ENCODE measurements at regions not wholly inside any gene's neighbourhood (a gene's known extent, or its start where the extent isn't known, plus 50 kb on each side); places are given as distances from the start of the nearest gene placed in this dataset.
"Not testable (repeated sequence)": the region's sequence is repeated elsewhere in the genome, so short reads cannot be mapped to it uniquely, and the experiment has no call there.

DNA sequence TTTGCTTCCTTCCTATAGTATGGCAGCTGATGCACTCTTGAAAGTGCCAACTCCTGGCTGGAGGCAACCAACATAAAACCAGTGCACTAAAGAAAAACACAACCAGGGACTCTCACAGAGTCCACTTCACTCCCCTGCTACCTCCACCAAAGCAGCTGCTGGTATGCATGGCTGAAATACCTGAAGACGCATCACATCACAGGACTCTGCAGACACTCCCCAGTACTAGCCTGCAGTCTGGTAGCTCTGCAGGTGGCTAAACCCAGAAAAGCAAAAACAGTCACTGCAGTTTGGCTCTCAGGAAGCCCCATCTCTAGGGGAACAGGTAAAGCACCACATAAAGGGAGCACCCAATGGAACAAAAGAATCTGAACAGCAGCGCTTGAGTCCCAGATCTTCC is 473.0 kb upstream of the SPTLC3 start:
- Histone ChIP-seq H3K4me3 (replicated peaks; ENCODE audit: low read depth, low read length) (no peak overlapping the region), H3K27me3 (replicated peaks; ENCODE audit: control insufficient read depth, insufficient read depth, low read length) (no peaks in the 10 kb centered on the region), H3K36me3 (ENCODE audit: control insufficient read depth, insufficient read depth, low read length) (no peaks in the 10 kb centered on the region)
- no peak for TF ChIP-seq CTCF (IDR thresholded peaks at IDR 0.05; ENCODE audit: insufficient read depth, low read length, poor library complexity, severe bottlenecking)
- no peak for DNase-seq (ENCODE audit: extremely low read depth, insufficient read length)

DNA sequence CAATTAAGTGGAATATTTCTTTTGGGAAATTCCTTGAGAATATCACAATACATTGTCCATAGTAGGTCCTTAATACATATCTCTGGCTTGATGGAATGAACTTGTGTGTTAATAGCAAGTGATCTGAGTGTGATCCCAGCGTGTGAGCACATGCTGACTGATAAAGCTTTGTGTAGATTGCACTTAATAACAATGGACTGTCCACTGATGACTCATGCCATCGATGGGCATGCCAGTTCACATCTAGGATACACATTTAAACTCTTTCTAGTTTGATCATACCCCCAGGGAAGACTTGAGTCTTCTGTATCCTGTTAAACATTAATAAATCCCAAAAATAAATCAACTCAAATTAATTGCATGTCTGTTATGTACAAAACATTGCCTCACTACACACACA is 454.3 kb upstream of the SPTLC3 start:
- TF ChIP-seq CTCF (IDR thresholded peaks at IDR 0.05; ENCODE audit: insufficient read depth, low read length, poor library complexity, severe bottlenecking) = no peak
- H3K4me3 ChIP-seq (replicated peaks; ENCODE audit: low read depth, low read length) = no peak overlapping the region
- DNase-seq (ENCODE audit: extremely low read depth, insufficient read length) = no peak
- no peaks in the 10 kb centered on the region for H3K36me3 ChIP-seq (ENCODE audit: control insufficient read depth, insufficient read depth, low read length)
- H3K27me3 ChIP-seq (replicated peaks; ENCODE audit: control insufficient read depth, insufficient read depth, low read length) = no peaks in the 10 kb centered on the region

DNA sequence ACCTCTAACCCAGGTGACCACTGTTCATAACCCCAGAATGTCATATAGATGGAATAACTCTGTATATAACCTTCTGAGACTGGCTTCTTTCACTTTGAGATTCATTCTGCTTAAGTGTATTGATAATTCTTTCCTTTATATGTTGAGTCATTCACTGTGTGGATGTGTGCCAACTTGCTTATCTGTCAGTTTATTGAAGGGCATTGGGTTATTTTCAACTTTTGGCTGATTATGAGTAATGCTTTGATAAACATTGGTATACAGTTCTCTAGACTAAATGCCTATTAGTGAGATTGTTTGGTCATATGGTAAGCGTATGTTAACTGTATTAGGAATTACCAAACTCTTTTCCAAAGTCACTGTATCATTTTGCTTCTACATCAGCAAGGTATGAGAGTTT is 453.4 kb upstream of the SPTLC3 start:
- Histone ChIP-seq H3K36me3 (ENCODE audit: control insufficient read depth, insufficient read depth, low read length) (no peaks in the 10 kb centered on the region), H3K4me3 (replicated peaks; ENCODE audit: low read depth, low read length) (no peak overlapping the region), H3K27me3 (replicated peaks; ENCODE audit: control insufficient read depth, insufficient read depth, low read length) (no peaks in the 10 kb centered on the region)
- no peak for DNase-seq (ENCODE audit: extremely low read depth, insufficient read length)
- TF ChIP-seq CTCF (IDR thresholded peaks at IDR 0.05; ENCODE audit: insufficient read depth, low read length, poor library complexity, severe bottlenecking) = no peak

GRCh38 chr20:12555849-12556248 is 452.9 kb upstream of the SPTLC3 start:
- not testable (repeated sequence) for DNase-seq (ENCODE audit: extremely low read depth, insufficient read length); H3K27me3 ChIP-seq (replicated peaks; ENCODE audit: control insufficient read depth, insufficient read depth, low read length); H3K36me3 ChIP-seq (ENCODE audit: control insufficient read depth, insufficient read depth, low read length); H3K4me3 ChIP-seq (replicated peaks; ENCODE audit: low read depth, low read length)

DNA sequence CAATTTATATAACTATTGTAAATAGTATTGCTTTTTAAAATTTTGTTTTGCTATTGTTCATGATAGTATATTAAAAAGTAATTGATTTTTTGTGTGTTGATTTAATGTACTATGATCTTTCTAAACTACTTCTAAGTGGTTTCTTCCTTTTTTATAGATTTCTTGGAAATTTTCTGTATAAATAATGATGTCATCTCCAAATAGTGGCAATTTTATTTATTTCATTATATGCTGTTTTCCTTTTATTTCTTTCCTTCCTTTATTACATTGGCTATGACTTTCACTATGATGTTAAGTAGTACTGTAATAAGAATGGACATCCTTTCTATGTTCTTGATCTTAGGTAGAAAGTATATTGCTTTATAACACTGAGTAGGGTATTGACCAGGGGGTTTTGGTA is 451.5 kb upstream of the SPTLC3 start:
- no peak for DNase-seq (ENCODE audit: extremely low read depth, insufficient read length)
- no peaks in the 10 kb centered on the region for H3K36me3 ChIP-seq (ENCODE audit: control insufficient read depth, insufficient read depth, low read length)
- no peaks in the 10 kb centered on the region for H3K27me3 ChIP-seq (replicated peaks; ENCODE audit: control insufficient read depth, insufficient read depth, low read length)
- TF ChIP-seq CTCF (IDR thresholded peaks at IDR 0.05; ENCODE audit: insufficient read depth, low read length, poor library complexity, severe bottlenecking) = no peak
- no peak overlapping the region for H3K4me3 ChIP-seq (replicated peaks; ENCODE audit: low read depth, low read length)

- DNase-seq (ENCODE audit: extremely low read depth, insufficient read length) = no peak
- Histone ChIP-seq H3K27me3 (replicated peaks; ENCODE audit: control insufficient read depth, insufficient read depth, low read length) (no peaks in the 10 kb centered on the region), H3K36me3 (ENCODE audit: control insufficient read depth, insufficient read depth, low read length) (no peaks in the 10 kb centered on the region), H3K4me3 (replicated peaks; ENCODE audit: low read depth, low read length) (no peak overlapping the region)
- no peak for TF ChIP-seq CTCF (IDR thresholded peaks at IDR 0.05; ENCODE audit: insufficient read depth, low read length, poor library complexity, severe bottlenecking)
Observed at GRCh38 chr20:12564979-12565378, 443.8 kb upstream of the SPTLC3 start.

Data from GM06990 (cell line).